ENCODE measurements at regions not wholly inside any gene's neighbourhood (a gene's known extent, or its start where the extent isn't known, plus 50 kb on each side); places are given as distances from the start of the nearest gene placed in this dataset.
A peak's percentile ranks its signal among the peaks of the same experiment; 100 is the strongest.
"Not testable (repeated sequence)": the region's sequence is repeated elsewhere in the genome, so short reads cannot be mapped to it uniquely, and the experiment has no call there.

DNA sequence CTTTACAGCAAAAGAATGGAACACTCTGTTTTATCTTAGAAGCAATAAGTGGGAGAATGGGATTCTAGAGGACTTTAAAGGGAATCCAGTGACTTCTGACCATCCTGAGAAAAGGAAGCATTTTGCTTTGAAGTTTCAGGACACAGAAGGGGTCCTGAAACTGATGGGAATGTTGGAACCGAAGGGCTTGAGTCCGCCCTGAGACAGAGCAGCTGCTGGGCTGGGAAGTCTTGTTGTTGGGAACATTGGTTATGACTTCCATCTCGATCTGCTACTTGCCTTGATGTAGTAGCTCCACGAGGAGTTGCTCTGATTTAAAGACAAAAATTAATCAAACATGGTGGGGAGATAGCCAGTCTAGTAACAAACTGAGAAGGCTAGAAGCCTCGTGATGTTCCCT is 177.6 kb downstream of the JCAD start:
- no peak for DNase-seq (ENCODE audit: low read depth)

DNA sequence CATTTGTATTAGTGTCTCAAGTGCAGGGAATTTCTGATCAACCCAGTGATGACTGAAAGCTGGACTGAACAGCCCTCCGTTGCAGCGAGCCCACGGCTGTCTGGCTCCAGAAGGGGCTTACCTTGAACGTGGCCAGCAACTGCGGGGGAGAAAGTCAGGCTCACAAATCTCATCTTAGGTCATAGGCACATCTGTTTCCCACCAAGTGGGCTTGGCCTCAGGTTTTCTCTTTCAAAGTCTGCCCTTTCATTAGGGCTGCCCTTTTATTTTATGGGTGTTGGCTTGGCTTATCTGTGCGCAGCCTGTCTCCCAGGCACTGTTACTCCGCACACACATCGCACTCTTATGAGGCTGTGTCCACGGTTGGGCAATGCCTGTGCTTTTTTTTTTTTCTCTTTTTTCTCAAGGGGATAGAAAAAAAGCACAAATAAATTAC is 178.0 kb downstream of the JCAD start:
- no peak for DNase-seq (ENCODE audit: low read depth)

DNA sequence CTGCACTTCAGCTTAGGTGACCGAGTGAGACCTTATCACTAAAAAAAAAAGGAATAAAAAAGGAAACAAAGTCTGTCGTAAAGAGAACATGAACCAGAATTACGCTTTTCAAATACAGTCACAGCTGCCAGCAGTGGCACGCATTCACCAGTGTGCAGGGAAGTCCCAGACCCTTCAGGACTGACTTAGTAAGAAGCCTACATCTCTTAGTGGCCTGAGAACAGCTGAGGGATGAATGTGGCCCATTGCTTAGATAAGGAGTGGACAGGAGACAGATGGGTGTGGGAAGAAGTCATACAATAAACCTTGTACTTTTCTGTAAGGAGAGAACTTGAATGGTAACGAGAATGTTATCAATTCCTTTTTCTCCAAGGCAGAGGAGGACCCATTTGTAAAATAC is 178.5 kb downstream of the JCAD start:
- no peak for DNase-seq (ENCODE audit: low read depth)

DNA sequence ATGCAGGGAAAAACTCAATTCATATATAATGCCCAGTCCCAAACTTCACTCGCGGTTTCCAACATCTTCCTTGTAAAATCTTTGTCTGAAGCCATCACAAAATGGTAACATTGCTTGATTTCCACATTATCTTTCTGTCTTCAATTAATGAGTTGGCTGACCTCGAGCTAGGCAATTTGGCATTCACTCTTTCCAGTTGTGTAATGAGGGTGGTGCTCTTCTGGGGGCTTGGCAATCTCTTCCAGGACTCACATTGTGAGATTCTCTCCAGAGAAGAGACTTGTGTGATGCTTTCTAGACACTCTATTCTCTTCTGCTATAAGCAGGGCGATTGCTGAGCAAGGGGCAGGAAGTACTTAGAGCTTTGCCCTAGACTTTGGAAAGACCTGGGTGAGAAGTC is 179.5 kb downstream of the JCAD start:
- DNase-seq (ENCODE audit: low read depth): no peak

DNA sequence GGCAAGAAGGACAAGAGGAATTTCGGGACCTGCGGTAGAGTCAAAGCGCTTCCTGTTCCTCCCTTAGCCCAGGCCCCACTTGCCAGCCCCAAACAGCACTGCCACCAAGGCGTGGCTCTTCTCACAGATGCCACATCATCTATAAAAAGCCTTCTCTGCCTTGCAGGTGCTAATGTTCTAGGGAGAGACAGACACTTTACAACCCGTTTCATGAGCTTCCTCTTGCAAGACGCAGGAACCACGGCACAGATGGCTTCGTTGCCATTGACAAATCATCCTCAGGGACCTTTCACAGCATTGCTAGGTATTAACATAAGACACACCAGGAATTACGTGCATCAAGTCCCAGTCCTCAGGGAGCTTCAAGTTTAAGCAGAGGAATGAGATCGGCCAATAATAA is 180.9 kb downstream of the JCAD start:
- no peak for DNase-seq (ENCODE audit: low read depth)

DNA sequence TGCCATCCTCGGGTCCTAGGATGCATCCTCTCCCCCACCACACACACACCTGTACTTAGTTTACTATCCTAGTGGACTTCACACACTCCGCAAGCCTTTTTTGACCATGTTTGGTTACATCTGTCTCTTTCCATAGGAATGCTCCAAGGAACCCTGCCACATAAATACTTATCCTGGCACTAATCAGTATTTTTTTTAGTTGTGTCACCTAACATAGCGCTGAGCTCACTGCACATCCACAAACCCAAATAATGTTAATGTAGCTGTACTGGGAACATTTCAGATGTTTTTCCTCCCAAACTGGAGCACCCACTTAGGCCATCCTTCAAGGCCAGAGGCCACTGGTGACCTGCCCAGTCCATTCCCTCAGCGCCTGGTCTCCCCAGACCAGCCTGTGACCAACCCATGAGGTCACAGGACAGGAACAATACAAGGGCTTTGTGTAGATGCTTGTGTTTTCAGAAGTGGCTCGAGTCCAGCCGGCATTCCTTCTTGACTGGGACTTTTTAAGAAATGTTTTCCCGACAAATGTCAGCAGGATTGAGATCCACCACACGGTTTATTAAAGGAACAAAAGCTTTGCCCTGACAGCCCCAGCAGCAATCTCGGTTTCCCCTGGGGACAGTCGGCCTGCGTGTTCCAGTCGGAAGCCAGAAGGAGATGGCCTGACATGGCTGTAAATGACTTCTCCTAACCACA is 181.4 kb downstream of the JCAD start:
- DNase-seq (ENCODE audit: low read depth): no peak

DNA sequence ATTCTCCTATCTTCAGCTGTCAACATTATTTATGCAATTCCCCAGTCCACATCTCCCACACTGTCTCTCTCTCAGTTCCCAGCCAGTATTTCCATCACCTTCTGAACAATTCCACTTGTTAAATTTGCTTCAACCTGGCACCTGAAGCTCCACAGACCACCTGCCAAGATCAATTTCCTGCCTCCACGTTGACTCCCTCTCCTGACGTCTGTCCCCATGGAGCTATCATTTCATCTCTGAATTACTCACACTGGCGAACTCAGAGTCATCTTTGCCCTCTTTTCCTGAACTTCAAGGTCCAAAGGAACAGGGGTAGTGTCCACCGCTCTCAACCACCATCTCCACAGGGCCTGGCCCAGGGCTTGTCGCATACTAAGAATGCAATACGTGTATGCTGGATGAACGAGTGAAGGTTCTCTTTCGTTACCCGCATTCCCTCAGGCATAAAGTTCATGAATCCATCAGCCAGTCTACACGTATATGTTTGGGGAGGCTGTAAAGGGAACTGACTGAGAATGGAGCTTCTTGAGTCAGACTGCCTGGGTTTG is 183.3 kb downstream of the JCAD start:
- no peak for DNase-seq (ENCODE audit: low read depth)

DNA sequence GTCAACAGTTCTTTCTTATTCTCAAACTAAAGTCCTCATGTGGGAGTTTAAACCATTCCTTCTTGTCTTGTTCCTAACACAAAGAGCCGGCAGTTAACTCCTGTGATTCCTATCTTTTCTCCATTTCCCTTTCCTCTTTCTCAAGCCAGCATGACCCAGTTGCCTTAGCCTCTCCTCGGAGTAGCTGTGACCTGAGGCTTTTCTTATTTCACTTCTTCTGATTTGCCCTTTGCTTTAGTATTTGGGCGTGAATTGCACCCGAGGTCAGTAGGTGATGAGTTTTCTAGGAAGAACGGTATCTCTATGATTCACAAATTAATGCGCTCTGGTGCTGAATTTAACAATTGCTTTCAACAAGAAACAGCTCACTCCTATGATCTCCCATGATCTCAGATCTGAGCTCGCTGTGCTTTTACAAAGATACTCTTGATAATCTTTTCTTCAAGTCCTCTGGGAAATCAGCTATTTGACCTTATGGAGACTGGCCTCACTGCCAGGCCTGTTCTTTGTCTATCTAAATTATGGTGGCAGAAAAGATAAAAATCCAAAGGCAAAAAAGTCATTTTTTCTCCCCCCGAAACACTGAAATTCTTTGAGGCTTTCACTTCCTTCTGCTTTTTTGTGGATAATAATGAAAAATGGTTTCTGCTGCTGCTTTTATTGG is 184.6 kb downstream of the JCAD start:
- no peak for DNase-seq (ENCODE audit: low read depth)

DNA sequence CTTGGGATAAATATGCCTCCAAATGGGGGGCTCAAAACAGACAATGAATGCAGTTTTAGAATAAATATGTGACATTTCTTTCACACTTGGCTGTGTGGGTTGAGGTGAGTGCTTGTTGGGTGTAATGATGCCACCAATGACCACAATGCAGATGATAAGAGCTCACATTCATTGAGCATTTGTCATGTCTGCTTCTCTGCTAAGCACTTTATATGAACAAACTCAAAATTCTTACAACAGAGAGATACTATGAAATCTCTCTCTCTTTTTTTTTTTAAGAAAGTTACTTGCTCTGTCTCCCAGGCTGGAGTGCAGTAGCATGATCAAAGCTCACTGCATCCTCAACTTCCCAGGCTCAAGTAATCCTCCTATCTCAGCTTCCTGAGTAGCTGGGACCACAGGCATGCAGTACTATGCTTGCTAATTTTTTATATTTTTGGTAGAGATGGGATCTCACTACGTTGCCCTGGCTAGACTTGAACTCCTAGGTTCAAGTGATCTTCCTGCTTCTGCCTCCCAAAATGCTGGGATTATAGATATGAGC is 185.4 kb downstream of the JCAD start:
- DNase-seq (ENCODE audit: low read depth): no peak

DNA sequence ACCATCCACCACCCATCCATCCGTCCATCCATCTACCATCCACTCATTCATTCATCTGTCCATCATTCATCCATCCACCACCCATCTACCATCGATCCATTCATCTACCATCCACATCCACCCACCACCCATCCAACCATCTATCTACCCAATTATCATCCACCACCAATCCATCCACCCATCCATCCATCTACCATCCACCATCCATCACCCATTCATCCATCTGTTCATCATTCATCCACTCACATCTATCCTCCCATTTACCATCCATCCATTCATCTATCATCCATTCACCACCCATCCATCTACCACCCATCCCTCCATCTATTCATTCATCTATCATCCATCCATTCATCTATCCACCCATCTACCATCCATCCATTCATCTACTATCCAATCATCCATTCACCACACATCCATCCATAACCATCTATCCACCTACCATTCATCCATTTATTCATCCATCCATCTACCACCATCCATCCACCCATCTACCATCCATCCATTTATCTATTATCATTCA is 188.8 kb downstream of the JCAD start:
- DNase-seq (ENCODE audit: low read depth): no peak

DNA sequence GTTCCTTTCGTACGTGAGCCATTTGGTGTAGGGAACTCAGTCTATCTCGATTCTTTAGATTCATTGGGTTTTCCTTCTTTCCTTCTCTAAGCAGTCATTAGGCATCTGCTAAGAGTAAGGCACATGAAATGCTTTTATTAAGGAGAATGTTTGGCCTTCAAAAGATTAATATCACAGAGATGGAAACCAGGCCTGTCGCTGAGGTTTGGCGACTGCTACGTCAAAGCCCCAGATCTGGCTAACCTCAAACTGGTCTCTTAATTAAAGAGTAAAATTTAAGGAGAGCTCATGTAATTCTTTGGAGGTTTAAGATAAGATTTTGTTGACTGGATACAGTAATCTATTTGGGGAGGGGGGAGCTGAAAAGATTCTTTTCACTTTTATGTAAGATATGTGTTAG is 189.8 kb downstream of the JCAD start:
- DNase-seq (ENCODE audit: low read depth): no peak

DNA sequence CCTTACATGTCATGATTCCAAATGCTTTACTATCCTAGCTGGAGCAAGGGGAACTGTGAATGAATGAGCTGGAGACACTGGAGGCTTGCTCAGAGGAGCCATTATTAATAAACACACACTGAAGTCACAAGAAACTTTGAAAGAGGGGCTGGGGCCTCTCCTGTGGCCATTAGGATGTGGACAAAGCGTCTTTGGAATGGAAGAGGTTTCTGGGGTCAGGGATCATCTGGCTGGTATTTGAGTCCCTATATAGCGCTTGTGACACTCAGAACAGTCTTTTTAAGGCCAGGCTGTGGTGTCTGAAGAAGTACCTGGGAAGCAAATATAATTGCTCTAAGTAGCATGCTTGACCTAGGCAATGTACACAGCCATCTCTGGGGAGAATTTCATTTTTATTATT is 193.0 kb downstream of the JCAD start:
- no peak for DNase-seq (ENCODE audit: low read depth)

DNA sequence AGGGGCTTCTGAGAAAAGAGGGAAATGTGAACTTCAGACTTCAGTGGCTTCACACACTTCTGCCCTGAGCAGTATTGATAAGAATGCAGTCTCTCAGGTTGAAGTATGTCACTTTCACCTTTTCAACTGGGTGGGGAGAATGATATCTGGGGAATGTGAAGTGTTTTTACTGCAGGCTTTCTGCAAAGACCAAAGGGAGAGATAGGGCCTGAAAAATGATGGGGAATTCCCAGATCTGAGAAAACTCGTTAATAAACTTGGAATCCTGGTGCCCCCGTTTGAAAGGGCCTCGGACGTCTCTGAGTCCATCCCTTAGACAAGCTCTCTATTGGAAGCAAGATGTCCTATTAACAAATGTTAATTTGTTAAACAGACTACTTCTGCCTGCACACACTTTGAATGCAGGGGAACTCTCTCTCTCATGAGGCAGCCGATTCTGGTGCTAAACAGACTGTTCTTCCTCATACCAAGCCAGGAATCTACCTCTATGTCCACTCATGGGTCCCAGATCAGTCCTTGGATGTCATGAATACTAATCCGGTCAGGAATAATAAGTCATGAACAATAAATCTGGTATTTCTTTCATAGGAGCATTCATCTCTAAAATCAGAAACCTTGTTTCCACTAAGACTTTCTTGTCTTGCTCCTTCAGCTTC is 193.6 kb downstream of the JCAD start:
- DNase-seq (ENCODE audit: low read depth): no peak

DNA sequence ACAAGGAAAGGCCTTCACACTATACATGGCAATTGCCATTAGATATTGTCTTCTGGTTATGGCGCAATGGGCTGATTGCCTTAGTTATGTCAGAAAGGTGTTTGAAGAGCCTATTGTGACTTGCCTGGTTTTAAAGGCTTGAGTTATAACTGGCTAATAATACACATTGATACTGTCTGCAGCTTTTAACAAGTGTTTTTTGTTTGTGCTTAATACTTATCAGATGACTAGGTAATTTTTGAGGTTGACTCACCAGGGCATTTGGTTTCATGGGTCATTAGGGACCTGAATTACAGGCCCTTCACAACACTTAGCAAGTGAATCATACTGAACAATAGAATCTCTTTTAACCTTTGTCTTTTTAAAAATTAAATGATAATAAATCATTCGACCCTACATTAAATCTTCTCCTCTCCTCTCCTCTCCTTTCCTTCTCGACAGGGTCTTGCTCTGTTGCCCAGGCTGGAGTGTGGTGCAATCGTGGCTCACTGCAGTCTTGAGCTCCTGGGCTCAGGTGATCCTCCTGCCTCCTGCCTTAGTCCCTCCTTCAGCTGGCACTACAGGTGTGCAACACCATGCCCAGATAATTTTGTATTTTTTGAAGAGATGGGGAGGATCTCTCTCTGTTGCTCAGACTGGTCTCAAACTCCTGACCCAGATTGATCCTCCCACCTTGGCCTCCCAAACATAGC is 196.3 kb downstream of the JCAD start:
- DNase-seq (ENCODE audit: low read depth): peak; percentile 65

DNA sequence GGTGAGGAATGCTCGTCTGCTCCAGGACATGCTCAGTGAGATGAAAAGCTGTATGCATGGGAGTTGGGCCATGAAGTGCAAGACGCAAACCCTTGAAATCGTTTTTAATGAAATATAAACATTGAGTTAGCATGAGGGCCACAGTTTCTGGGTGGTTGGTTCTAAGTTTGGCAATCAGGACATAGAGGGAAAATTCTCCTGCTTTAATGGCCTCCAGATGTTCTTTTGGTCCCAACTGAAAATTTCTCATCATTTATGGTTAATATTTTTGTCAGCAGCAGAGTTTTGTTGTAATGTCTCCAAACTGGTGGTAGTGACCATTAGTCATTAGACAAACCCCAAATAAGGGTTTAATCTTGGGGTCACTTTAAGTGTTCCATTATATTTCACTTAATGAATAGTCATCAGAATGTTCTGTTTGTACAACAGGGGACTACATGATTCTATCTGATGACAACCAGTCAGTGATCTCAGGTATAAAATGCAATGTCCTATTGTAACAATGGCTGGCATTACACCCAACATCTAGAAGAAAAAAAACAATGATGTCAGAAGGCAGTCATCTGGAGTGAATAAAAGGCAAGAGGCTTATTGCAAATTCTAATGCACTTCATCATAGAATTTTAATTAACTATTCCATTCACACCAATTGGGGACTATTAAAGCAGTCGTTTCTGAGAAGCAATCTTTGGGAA is 197.4 kb downstream of the JCAD start:
- DNase-seq (ENCODE audit: low read depth): peak; percentile 60

DNA sequence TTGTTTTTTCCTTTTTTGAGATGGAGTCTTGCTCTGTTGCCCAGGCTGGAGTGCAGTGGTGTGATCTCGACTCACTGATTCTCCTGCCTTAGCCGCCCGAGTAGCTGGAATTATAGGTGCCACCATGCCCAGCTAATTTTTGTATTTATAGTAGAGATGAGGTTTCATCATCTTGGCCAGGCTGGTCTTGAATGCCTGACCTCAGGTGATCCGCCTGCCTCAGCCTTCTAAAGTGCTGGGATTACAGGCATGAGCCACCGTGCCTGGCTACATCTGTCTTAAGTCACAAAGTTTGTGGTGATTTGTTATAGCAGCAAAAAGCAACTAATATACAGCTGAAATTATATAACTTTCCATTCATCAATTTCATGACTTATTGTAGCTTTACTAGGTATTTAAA is 198.2 kb downstream of the JCAD start:
- not testable (repeated sequence) for DNase-seq (ENCODE audit: low read depth)

DNA sequence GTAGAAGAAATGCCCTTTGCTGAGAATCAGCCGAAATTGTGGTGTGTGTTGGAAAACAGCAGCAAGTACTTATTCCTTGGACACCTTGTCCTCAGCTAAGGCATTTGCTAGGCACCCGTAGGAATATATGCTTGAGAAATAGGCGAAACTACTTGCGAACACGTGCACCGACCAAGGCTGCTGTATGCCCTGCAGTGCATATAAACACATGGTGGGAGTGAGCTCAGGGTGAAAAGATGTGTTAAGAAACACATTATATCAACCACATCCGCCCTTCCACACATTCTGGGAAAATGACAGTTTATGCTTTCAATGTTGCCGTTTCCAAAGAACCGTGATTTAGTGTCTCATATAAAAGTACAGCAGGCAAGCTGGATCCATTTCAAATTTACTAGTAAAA is 199.2 kb downstream of the JCAD start:
- peak; percentile 71 for DNase-seq (ENCODE audit: low read depth)

DNA sequence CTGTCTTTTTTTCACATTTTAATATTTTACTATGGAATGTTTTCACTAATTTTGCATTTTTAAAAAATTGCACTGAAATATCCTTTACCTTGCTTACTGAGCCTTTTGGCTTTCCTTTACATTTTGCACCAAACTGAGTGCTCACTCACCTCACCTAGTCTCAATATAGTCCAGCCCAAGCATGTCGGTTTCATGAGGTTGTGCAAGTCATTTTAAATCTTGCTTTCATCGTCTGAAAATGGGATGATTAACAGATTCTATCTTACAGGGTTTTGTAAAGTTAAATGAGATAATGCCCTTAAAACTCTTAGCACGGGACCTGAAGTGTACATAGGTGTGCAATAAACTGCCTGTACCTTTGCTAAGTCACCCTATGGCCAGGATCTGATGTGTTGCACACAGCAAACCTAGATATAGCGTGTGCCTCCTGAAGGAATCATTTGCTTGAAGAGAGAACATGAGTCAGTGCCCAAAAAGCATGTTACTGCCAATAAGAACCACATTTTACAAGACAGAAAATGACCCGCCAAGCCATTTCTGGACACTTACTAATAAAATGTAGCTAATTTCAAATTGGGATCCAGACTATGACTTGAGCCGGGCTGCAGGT is 199.8 kb downstream of the JCAD start:
- no peak for DNase-seq (ENCODE audit: low read depth)

DNA sequence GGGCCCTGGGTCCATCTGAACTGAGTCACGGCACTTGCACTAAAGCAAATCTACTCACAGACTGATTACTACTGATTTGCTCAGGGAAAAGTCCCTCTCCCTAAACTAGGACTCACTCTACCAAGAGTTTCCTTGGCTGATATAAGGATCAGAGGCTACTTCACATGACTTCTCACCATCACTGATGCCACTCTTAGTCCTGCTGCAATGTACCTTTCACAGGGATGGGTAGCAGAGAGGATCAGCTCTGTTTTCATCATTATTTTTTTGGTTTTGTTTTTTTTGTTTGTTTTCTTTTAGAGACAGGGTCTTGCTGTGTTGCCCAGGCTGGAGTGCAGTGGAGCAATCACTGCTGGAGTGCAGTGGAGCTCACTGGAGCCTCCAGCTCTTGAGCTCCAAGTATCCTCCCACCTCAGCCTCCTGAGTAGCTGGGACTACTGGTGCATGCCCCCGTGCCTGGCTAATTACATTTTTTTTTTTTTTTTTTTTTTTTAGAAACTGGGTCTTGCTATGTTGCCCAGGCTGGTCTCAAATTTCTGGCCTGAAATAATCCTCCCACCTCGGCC is 200.6 kb downstream of the JCAD start:
- DNase-seq (ENCODE audit: low read depth): no peak

DNA sequence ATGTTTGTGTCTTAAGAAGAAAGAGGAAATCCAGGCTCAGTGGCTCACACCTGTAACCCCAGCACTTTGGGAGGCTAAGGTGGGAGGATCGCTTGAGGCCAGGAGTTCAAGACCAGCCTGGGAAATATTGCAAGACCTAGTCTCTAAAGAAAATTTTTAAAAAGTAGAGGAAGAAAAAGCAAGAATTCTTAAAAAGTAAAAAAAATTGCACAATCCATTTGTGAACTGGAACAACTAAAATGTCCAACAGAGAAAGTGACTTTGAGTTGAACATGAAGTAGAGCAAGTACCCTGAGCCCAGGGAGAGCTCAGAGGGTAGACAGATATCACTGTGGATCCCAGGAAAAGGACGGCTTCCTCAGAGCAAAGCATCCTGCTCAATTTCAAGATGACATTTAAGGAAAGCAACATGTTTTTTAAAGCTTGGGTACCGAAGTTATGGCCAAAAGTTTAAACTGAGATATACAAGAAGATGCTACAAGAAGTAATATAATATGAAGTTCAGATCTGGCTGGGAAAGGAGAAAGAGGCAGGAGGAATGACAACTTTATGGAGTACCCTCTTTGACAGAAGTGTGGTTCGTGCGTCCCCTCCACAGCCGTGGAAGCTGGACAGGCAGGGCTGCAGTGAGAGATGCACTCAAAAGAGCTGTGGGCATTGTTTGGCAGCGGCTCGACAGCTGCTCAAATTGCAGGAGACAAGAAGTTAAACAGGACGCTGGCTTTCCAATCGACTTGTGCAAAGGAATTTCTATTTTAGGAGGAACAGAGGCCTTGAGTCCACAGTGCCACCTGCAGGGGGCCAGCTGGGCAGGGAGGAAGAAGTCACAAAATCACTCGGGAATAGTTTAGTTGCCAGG is 201.3 kb downstream of the JCAD start:
- DNase-seq (ENCODE audit: low read depth): peak; percentile 44
